Endothelial cell of umbilical vein (primary cell): ENCODE measurements at regions not wholly inside any gene's neighbourhood (a gene's known extent, or its start where the extent isn't known, plus 50 kb on each side); places are given as distances from the start of the nearest gene placed in this dataset.

Experiments
- BruUV-seq: library from RNA; stranded (reverse); fragments of 400-500 nt; replicated peaks from 2 replicates; lab custom pipeline; 2021; lab: Mats Ljungman, UMichigan
- CTCF ChIA-PET: fragments of 300-600, 350-600 bp; sonication (Branson Sonifier 250); formaldehyde crosslinking; loops from one replicate; lab custom pipeline; 2021; ENCODE audit warnings: antibody characterized with exemption, inconsistent platforms; lab: Charles Lee
- POLR2A ChIA-PET: fragments of 300-600, 350-600 bp; sonication (Branson Sonifier 250); formaldehyde crosslinking; loops from one replicate; lab custom pipeline; 2021; ENCODE audit warnings: antibody characterized with exemption, inconsistent platforms; lab: Charles Lee
- DNase-seq: peaks from one replicate; pipeline ENCODE4 v3.0.0-alpha.2; 2011; ENCODE audit warnings: low read depth, low spot score
- FAIRE-seq: peaks from 2 replicates; lab custom pipeline; 2011; peaks lifted over from hg19 to GRCh38; lab: Jason Lieb, UNC
- H2AFZ ChIP-seq: 2 replicates; pipeline ENCODE4 v1.6.0; 2012; ENCODE audit warnings: low read depth, low read length, control low read depth, inconsistent platforms
- H3K27ac ChIP-seq: 2 replicates; pipeline ENCODE4 v1.5.1; 2011; ENCODE audit warnings: low read depth, mild to moderate bottlenecking, control low read depth, low read length, moderate library complexity; ENCODE audit not compliant: insufficient read depth
- H3K27me3 ChIP-seq, 2 experiments: 2 replicates each; pipeline versions ENCODE4 v1.6.0 to v1.6.1; 2011; ENCODE audit warnings: low read length in 2 of 2, mixed read lengths in 1 of 2; ENCODE audit not compliant: control insufficient read depth in 2 of 2, insufficient read depth in 2 of 2
- H3K36me3 ChIP-seq, 2 experiments: 2 replicates in 1 of 2; 3 replicates in 1 of 2; pipeline ENCODE4 v1.5.1; 2011; ENCODE audit warnings: low read length in 2 of 2, mild to moderate bottlenecking in 1 of 2, moderate library complexity in 1 of 2; ENCODE audit not compliant: control insufficient read depth in 2 of 2, insufficient read depth in 2 of 2; ENCODE audit errors: extremely low read depth in 1 of 2
- H3K4me1 ChIP-seq: 3 replicates; pipeline ENCODE4 v1.5.1; 2011; ENCODE audit warnings: mild to moderate bottlenecking, low read length; ENCODE audit not compliant: control insufficient read depth, insufficient read depth; ENCODE audit errors: extremely low read depth
- H3K4me2 ChIP-seq: 2 replicates; pipeline ENCODE4 v1.6.1; 2011; ENCODE audit warnings: low read length, control low read depth, mixed read lengths; ENCODE audit not compliant: insufficient read depth
- H3K4me3 ChIP-seq, 3 experiments: fragments of 200-600 bp in 1 of 3; sonication (generic), shearing (Covaris generic) in 1 of 3; replicated peaks in 1 of 3; 2 replicates each; pipeline ENCODE4 v1.5.1; 2011 to 2016; ENCODE audit warnings: control low read depth in 3 of 3, low read length in 3 of 3, mild to moderate bottlenecking in 2 of 3, inconsistent platforms in 1 of 3, low read depth in 1 of 3, moderate library complexity in 1 of 3; ENCODE audit not compliant: insufficient read depth in 1 of 3
- H3K79me2 ChIP-seq: 2 replicates; pipeline ENCODE4 v1.6.0; 2012; ENCODE audit warnings: low read length, inconsistent platforms; ENCODE audit not compliant: control insufficient read depth, insufficient read depth
- H3K9ac ChIP-seq: replicated peaks from 2 replicates; pipeline ENCODE3; 2011; ENCODE audit warnings: low read length, control low read depth; ENCODE audit not compliant: insufficient read depth; ENCODE audit errors: extremely low read depth
- H3K9me1 ChIP-seq: replicated peaks from 3 replicates; pipeline ENCODE4 v1.6.0; 2011; ENCODE audit warnings: mild to moderate bottlenecking, low read length; ENCODE audit not compliant: control insufficient read depth, insufficient read depth; ENCODE audit errors: extremely low read depth
- H3K9me3 ChIP-seq: replicated peaks from 2 replicates; pipeline ENCODE4 v1.5.1; 2012; ENCODE audit warnings: low read length, inconsistent platforms; ENCODE audit not compliant: control insufficient read depth, insufficient read depth
- H4K20me1 ChIP-seq: replicated peaks from 2 replicates; pipeline ENCODE3; 2011; ENCODE audit warnings: mild to moderate bottlenecking, low read length; ENCODE audit not compliant: control insufficient read depth, insufficient read depth; ENCODE audit errors: extremely low read depth
- CTCF ChIP-seq, 2 donors: IDR thresholded peaks; 1 replicate in 1 of 2; 2 replicates in 1 of 2; pipeline ENCODE4 v1.5.1; 2011; ENCODE audit warnings: low read length in 2 of 2, mild to moderate bottlenecking in 2 of 2, moderate library complexity in 2 of 2, control low read depth in 1 of 2, inconsistent platforms in 1 of 2, low read depth in 1 of 2; ENCODE audit not compliant: insufficient read depth in 1 of 2; ENCODE audit errors: extremely low read depth in 1 of 2
- EZH2 ChIP-seq: IDR thresholded peaks from 2 replicates; pipeline ENCODE4 v1.6.1; 2012; ENCODE audit warnings: borderline replicate concordance, low read depth, mild to moderate bottlenecking, moderate library complexity, low read length, inconsistent platforms; ENCODE audit not compliant: severe bottlenecking
- FOS ChIP-seq: IDR thresholded peaks from 2 replicates; pipeline ENCODE4 v1.6.1; 2011; ENCODE audit warnings: mild to moderate bottlenecking, low read length, moderate library complexity, borderline replicate concordance; ENCODE audit not compliant: insufficient read depth
- GATA2 ChIP-seq: IDR thresholded peaks from 2 replicates; pipeline ENCODE4 v1.7.0; 2011; ENCODE audit warnings: low read depth, mild to moderate bottlenecking, moderate library complexity, mixed read lengths, low read length; ENCODE audit not compliant: insufficient read length, insufficient read depth
- JUN ChIP-seq: IDR thresholded peaks from 2 replicates; pipeline ENCODE4 v1.6.1; 2011; ENCODE audit warnings: borderline replicate concordance, low read depth; ENCODE audit not compliant: insufficient read length, insufficient read depth
- MAX ChIP-seq: IDR thresholded peaks from 2 replicates; pipeline ENCODE4 v1.6.1; 2011; ENCODE audit not compliant: insufficient read depth, insufficient read length
- MYC ChIP-seq: IDR thresholded peaks from one replicate; pipeline ENCODE4 v1.6.1; 2011; ENCODE audit warnings: mild to moderate bottlenecking, low read depth, low read length
- POLR2A ChIP-seq: IDR thresholded peaks from 2 replicates; pipeline ENCODE4 v1.6.1; 2012; ENCODE audit warnings: low read depth, mild to moderate bottlenecking, control low read depth, low read length
- POLR2AphosphoS5 ChIP-seq: IDR thresholded peaks from 2 replicates; pipeline ENCODE4 v1.6.1; 2012; ENCODE audit warnings: low read depth, mild to moderate bottlenecking, control low read depth, low read length, moderate library complexity; ENCODE audit not compliant: insufficient read depth
- dilution Hi-C: fragments of 300-500 bp; cut with MboI; formaldehyde crosslinking; loops from one replicate; pipeline ENCODE4 v1.15.0; 2019; ENCODE audit warnings: low sequenced_read_pairs; ENCODE audit not compliant: extremely low pct_ligation_motif_present
- intact Hi-C: fragments of 100-400 bp; cut with micrococcal nuclease; formaldehyde crosslinking; loops from one replicate; pipeline ENCODE4 v1.10.0; 2022

GRCh38 chr2:789529-789928, 112.3 kb upstream of the TMEM18 start:
- dilution Hi-C loops = no loop called here
- FAIRE-seq (no peak), DNase-seq (no peak)
- H3K4me2 ChIP-seq = no peak overlapping the region
- H3K9ac ChIP-seq = no peak overlapping the region
- H3K9me1 ChIP-seq = no peaks in the 10 kb centered on the region
- H3K36me3 ChIP-seq = no peaks in the 10 kb centered on the region
- intact Hi-C loops = no loop called here
- H3K27ac ChIP-seq = no peak overlapping the region
- H3K79me2 ChIP-seq = no peaks in the 10 kb centered on the region
- TF ChIP-seq MYC = no peak
- TF ChIP-seq CTCF (IDR thresholded peaks at IDR 0.05; ENCODE audit: extremely low read depth in 1 of 2, insufficient read depth in 1 of 2, low read depth in 1 of 2, low read length in 2 of 2) = no peak
- no peak for TF ChIP-seq FOS
- TF ChIP-seq EZH2 = no peak
- TF ChIP-seq POLR2AphosphoS5 = no peak
- TF ChIP-seq GATA2 = no peak
- no peak for TF ChIP-seq MAX
- TF ChIP-seq JUN = no peak
- no peak for TF ChIP-seq POLR2A
- H2AFZ ChIP-seq = no peak overlapping the region
- POLR2A ChIA-PET = no interaction called here
- H4K20me1 ChIP-seq = no peaks in the 10 kb centered on the region
- H3K4me1 ChIP-seq = no peaks in the 10 kb centered on the region
- CTCF ChIA-PET = no interaction called here
- no TSS peak for BruUV-seq
- peaks cover 8% of the 10 kb centered on the region for H3K9me3 ChIP-seq
- no peaks in the 10 kb centered on the region for H3K27me3 ChIP-seq
- no peak overlapping the region for H3K4me3 ChIP-seq
